ENCODE measurements at regions not wholly inside any gene's neighbourhood (a gene's known extent, or its start where the extent isn't known, plus 50 kb on each side); places are given as distances from the start of the nearest gene placed in this dataset.

DNA sequence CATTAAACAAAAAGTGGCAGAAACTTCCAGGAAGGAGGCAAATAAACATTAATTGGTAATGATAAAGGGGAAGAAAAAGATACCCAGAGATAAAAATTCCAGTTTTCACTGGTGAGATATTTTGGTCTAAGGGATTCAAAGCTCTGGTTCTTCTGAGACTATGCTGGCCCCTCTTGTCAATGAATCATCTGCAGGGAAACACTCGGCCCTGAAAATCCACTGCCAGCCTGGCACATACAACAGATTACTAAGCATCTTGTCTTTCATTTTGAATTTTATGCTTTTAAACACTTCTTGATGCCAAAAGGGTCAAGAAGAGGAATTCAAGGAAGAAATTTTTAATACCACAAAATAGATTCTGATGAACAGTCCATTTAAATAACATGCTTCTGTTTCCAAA is 1603.8 kb upstream of the ZEB2 start:
- no peaks in the 10 kb centered on the region for H3K27me3 Mint-ChIP-seq (ENCODE audit: low read depth)
- H3K36me3 Mint-ChIP-seq (ENCODE audit: low read depth) = no peaks in the 10 kb centered on the region
- no peaks in the 10 kb centered on the region for H3K9me3 Mint-ChIP-seq
- H3K4me1 Mint-ChIP-seq = no peaks in the 10 kb centered on the region
- H3K4me3 Mint-ChIP-seq = no peak overlapping the region
- TF ChIP-seq, protein P1, sequence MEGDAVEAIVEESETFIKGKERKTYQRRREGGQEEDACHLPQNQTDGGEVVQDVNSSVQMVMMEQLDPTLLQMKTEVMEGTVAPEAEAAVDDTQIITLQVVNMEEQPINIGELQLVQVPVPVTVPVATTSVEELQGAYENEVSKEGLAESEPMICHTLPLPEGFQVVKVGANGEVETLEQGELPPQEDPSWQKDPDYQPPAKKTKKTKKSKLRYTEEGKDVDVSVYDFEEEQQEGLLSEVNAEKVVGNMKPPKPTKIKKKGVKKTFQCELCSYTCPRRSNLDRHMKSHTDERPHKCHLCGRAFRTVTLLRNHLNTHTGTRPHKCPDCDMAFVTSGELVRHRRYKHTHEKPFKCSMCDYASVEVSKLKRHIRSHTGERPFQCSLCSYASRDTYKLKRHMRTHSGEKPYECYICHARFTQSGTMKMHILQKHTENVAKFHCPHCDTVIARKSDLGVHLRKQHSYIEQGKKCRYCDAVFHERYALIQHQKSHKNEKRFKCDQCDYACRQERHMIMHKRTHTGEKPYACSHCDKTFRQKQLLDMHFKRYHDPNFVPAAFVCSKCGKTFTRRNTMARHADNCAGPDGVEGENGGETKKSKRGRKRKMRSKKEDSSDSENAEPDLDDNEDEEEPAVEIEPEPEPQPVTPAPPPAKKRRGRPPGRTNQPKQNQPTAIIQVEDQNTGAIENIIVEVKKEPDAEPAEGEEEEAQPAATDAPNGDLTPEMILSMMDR (IDR thresholded peaks at IDR 0.05; ENCODE audit: unreplicated experiment in 3 of 3) = no peak
- H3K27ac Mint-ChIP-seq = no peak overlapping the region

DNA sequence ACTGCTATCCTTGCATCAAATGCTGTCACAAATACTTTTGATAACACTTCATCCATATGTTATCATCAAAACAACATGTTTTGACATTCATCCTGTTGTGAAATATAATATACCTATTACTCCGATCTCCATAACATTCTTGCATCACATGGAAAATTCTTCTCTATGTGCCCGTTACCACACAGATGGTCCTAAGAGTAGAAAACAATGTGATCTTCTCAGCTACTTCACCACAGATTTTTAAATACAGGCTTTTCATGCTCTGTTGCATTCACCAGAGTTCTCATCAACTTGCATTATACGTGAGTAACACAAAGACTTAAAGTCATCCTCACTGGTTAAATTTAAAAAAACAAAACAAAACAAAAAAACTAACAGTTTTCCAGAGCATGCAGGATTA is 1603.3 kb upstream of the ZEB2 start:
- Mint-ChIP-seq H3K27me3 (ENCODE audit: low read depth) (no peaks in the 10 kb centered on the region), H3K27ac (no peak overlapping the region), H3K9me3 (no peaks in the 10 kb centered on the region), H3K36me3 (ENCODE audit: low read depth) (no peaks in the 10 kb centered on the region), H3K4me3 (no peak overlapping the region), H3K4me1 (no peaks in the 10 kb centered on the region)
- TF ChIP-seq, protein P1 (IDR thresholded peaks at IDR 0.05; ENCODE audit: unreplicated experiment in 3 of 3) = no peak

DNA sequence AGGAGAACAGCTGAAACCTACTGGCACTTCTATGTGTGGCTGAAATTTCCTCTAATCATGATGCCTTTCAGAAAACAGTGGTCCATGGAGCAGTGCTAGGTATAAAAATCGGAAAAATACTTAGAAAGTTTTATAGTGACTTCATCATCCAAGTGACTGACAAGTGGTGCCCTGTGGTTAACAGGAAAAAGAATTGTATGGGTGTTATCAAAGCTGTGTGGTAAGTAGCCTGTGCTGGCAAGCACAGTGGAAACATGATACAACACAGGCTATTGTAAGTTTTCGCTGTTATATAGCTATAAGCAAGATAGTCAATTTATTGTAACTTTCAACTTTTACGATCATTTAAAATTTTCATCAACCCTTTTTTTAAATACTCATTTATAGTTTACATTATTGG is 1599.7 kb upstream of the ZEB2 start:
- H3K27ac Mint-ChIP-seq = no peak overlapping the region
- no peaks in the 10 kb centered on the region for H3K9me3 Mint-ChIP-seq
- TF ChIP-seq, protein P1 (IDR thresholded peaks at IDR 0.05; ENCODE audit: unreplicated experiment in 3 of 3) = no peak
- H3K27me3 Mint-ChIP-seq (ENCODE audit: low read depth) = no peaks in the 10 kb centered on the region
- no peak overlapping the region for H3K4me3 Mint-ChIP-seq
- no peaks in the 10 kb centered on the region for H3K4me1 Mint-ChIP-seq
- H3K36me3 Mint-ChIP-seq (ENCODE audit: low read depth) = no peaks in the 10 kb centered on the region

DNA sequence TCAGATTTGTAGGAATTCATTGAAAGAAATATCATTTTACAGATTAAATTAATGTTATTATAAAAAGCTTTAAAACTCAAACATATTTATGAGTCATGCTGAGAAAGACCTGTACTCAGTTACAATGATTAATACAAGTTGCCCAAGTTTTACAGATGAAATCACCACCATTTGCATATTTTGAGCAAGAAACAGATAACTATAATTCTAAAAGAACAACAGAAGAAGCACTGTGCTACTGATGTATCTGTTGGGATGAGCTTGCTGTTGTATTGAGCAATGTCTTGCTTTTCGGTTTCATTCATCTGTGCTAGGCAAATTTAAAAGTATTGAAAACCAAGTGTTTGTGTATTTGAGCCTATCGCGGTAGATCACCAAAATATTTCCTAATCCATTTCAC is 1589.1 kb upstream of the ZEB2 start:
- Mint-ChIP-seq H3K4me3 (no peak overlapping the region), H3K4me1 (no peaks in the 10 kb centered on the region), H3K9me3 (no peaks in the 10 kb centered on the region), H3K27ac (no peak overlapping the region), H3K27me3 (ENCODE audit: low read depth) (no peaks in the 10 kb centered on the region), H3K36me3 (ENCODE audit: low read depth) (no peaks in the 10 kb centered on the region)
- TF ChIP-seq, protein P1 (IDR thresholded peaks at IDR 0.05; ENCODE audit: unreplicated experiment in 3 of 3) = no peak

DNA sequence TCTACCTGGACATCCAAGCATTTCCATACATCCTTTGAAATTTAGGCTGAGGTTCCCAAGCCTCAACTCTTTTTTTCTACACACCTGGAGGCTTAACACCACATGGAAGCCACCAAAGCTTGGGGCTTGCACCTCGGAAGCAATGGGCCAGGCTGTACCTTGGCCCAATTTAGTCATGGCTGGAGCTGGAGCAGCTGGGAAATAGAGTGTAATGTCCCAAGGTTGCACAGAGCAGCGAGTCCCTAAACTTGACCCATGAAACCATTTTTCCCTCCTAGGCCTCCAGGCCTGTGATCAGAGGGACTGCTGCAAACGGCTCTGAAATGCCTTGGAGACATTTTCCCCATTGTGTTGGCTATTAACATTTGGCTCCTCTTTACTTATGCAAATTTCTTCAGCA is 1574.3 kb upstream of the ZEB2 start:
- Mint-ChIP-seq H3K27me3 (ENCODE audit: low read depth) (no peaks in the 10 kb centered on the region), H3K4me1 (no peaks in the 10 kb centered on the region), H3K36me3 (ENCODE audit: low read depth) (peaks cover 20% of the 10 kb centered on the region), H3K27ac (no peak overlapping the region), H3K9me3 (peaks cover 32% of the 10 kb centered on the region), H3K4me3 (no peak overlapping the region)
- TF ChIP-seq, protein P1 (IDR thresholded peaks at IDR 0.05; ENCODE audit: unreplicated experiment in 3 of 3) = no peak

DNA sequence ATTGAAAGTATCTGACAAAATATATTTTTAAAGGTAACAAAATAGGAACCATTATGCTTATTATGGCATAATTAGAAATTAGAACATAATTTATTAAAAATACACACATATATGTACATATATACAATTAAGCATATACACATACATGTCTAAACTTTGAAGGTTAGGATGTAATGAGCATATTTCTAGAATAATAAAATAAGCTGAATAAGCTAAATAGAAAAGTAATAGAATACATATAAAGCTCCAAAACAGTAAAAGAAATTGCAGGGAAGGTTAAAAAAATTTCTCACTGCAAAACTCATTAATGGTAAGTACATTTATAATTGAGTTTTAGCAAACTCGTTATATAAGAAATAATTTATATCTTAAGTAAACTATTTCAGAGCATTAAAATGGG is 1561.5 kb upstream of the ZEB2 start:
- no peaks in the 10 kb centered on the region for H3K36me3 Mint-ChIP-seq (ENCODE audit: low read depth)
- peaks cover 6% of the 10 kb centered on the region for H3K9me3 Mint-ChIP-seq
- no peaks in the 10 kb centered on the region for H3K4me1 Mint-ChIP-seq
- no peak overlapping the region for H3K4me3 Mint-ChIP-seq
- H3K27ac Mint-ChIP-seq = no peak overlapping the region
- TF ChIP-seq, protein P1 (IDR thresholded peaks at IDR 0.05; ENCODE audit: unreplicated experiment in 3 of 3) = no peak
- no peaks in the 10 kb centered on the region for H3K27me3 Mint-ChIP-seq (ENCODE audit: low read depth)
